ENCODE measurements at regions not wholly inside any gene's neighbourhood (a gene's known extent, or its start where the extent isn't known, plus 50 kb on each side); places are given as distances from the start of the nearest gene placed in this dataset.
"Not testable (repeated sequence)": the region's sequence is repeated elsewhere in the genome, so short reads cannot be mapped to it uniquely, and the experiment has no call there.

DNA sequence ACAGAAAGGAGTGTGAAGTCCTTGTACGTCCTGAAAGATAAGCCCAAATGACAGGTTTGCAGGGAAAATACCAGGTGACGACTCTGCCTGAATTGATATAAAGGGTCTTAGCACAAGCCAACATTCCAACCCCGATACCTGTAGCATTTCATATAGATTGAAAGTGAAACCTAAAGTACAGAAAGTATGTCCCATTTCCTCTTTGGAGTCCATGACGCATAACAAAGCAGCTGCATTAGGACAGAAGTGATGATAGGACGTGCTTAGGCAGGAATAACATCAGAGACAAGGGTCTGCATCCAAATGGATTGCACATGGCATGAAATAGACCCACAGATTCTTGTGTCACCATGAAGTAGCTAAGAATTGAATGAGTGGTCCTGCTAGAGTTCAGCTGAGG is 187.0 kb upstream of the ROBO1 start:
- ChIA-PET CTCF (ENCODE audit: unreplicated experiment) (no interaction called here), POLR2A (no interaction called here)
- Histone ChIP-seq H4K20me1 (ENCODE audit: insufficient read depth, low read length) (no peaks in the 10 kb centered on the region), H3K4me2 (ENCODE audit: low read length) (no peak overlapping the region; the same call in 1 of the 2 replicates), H3K9me2 (ENCODE audit: insufficient read depth, low read length) (no peaks in the 10 kb centered on the region), H3K9me3 (ENCODE audit: low read length) (no peaks in the 10 kb centered on the region), H3K4me3 (ENCODE audit: low read depth, low read length, poor library complexity, severe bottlenecking) (no peak overlapping the region), H3K36me3 (ENCODE audit: insufficient read depth, low read length) (no peaks in the 10 kb centered on the region), H3K79me2 (ENCODE audit: insufficient read depth, low read depth, low read length) (no peaks in the 10 kb centered on the region), H3K4me1 (ENCODE audit: insufficient read depth, low read length, poor library complexity, severe bottlenecking) (no peaks in the 10 kb centered on the region), H2AFZ (ENCODE audit: low read length) (no peak overlapping the region), H3K27ac (ENCODE audit: low read depth, low read length, poor library complexity, severe bottlenecking) (no peak overlapping the region)
- DNase-seq (ENCODE audit: low spot score), result no peak
- intact Hi-C loops (cut with micrococcal nuclease; ENCODE audit: unreplicated experiment), result no loop called here
- BruUV-seq (replicated peaks), result no TSS peak
- TF ChIP-seq EZH2phosphoT487 (IDR thresholded peaks at IDR 0.05; ENCODE audit: borderline replicate concordance, low read depth, low read length), result no peak
- TF ChIP-seq, protein P1, sequence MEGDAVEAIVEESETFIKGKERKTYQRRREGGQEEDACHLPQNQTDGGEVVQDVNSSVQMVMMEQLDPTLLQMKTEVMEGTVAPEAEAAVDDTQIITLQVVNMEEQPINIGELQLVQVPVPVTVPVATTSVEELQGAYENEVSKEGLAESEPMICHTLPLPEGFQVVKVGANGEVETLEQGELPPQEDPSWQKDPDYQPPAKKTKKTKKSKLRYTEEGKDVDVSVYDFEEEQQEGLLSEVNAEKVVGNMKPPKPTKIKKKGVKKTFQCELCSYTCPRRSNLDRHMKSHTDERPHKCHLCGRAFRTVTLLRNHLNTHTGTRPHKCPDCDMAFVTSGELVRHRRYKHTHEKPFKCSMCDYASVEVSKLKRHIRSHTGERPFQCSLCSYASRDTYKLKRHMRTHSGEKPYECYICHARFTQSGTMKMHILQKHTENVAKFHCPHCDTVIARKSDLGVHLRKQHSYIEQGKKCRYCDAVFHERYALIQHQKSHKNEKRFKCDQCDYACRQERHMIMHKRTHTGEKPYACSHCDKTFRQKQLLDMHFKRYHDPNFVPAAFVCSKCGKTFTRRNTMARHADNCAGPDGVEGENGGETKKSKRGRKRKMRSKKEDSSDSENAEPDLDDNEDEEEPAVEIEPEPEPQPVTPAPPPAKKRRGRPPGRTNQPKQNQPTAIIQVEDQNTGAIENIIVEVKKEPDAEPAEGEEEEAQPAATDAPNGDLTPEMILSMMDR (conservative IDR thresholded peaks at IDR 0.05; ENCODE audit: low read length), result no peak

DNA sequence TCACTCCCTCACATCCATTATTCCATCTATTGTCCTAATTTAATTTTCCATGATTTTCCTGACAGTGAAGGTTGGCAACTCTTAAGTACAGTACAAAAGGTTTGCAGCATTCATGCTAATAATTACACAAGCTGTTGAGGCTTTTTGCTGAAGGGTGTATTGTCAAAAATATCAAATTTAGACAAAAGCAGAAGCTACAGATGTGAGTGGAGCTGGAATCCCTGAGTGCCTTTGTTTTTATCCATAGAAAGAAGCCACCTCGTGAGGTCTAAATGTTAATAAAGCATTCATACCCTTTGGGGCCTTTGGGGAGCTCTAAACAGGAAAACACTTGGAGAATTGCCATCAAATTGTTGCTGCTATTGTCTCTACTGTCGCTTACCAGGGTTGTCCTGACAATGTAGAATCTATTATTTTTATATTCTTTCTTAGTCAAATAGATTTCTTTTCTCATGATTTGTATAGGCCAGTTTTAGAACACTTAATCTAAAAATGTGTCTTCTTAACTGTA is 185.8 kb upstream of the ROBO1 start:
- Histone ChIP-seq H2AFZ (ENCODE audit: low read length) (no peak overlapping the region), H3K4me1 (ENCODE audit: insufficient read depth, low read length, poor library complexity, severe bottlenecking) (no peaks in the 10 kb centered on the region), H3K4me2 (ENCODE audit: low read length) (no peak overlapping the region), H4K20me1 (ENCODE audit: insufficient read depth, low read length) (no peaks in the 10 kb centered on the region), H3K36me3 (ENCODE audit: insufficient read depth, low read length) (no peaks in the 10 kb centered on the region), H3K4me3 (ENCODE audit: low read depth, low read length, poor library complexity, severe bottlenecking) (no peak overlapping the region), H3K9me2 (ENCODE audit: insufficient read depth, low read length) (no peaks in the 10 kb centered on the region), H3K79me2 (ENCODE audit: insufficient read depth, low read depth, low read length) (no peaks in the 10 kb centered on the region), H3K9me3 (ENCODE audit: low read length) (no peaks in the 10 kb centered on the region), H3K27ac (ENCODE audit: low read depth, low read length, poor library complexity, severe bottlenecking) (no peak overlapping the region)
- ChIA-PET CTCF (ENCODE audit: unreplicated experiment) (no interaction called here), POLR2A (no interaction called here)
- intact Hi-C loops (cut with micrococcal nuclease; ENCODE audit: unreplicated experiment), result no loop called here
- DNase-seq (ENCODE audit: low spot score), result no peak
- BruUV-seq (replicated peaks), result no TSS peak
- no peak for TF ChIP-seq EZH2phosphoT487 (IDR thresholded peaks at IDR 0.05; ENCODE audit: borderline replicate concordance, low read depth, low read length)
- TF ChIP-seq, protein P1 (conservative IDR thresholded peaks at IDR 0.05; ENCODE audit: low read length), result no peak

DNA sequence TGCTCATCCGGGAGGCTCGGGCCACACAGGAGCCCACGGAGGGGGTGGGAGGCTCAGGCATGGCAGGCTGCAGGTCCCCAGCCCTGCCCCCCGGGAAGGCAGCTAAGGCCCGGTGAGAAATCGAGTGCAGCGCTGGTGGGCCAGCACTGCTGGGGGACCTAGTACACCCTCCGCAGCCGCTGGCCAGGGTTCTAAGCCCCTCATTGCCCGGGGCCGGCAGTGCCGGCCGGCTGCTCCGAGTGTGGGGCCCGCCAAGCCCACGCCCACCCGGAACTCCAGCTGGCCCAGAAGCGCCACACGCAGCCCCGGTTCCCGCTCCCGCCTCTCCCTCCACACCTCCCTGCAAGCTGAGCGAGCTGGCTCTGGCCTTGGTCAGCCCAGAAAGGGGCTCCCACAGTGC is 183.6 kb upstream of the ROBO1 start:
- H4K20me1 ChIP-seq (ENCODE audit: insufficient read depth, low read length); H3K9me3 ChIP-seq (ENCODE audit: low read length); CTCF ChIA-PET (ENCODE audit: unreplicated experiment); H3K4me1 ChIP-seq (ENCODE audit: insufficient read depth, low read length, poor library complexity, severe bottlenecking); H3K9me2 ChIP-seq (ENCODE audit: insufficient read depth, low read length); DNase-seq (ENCODE audit: low spot score); H3K4me2 ChIP-seq (ENCODE audit: low read length); POLR2A ChIA-PET; H3K79me2 ChIP-seq (ENCODE audit: insufficient read depth, low read depth, low read length); H3K36me3 ChIP-seq (ENCODE audit: insufficient read depth, low read length); H3K4me3 ChIP-seq (ENCODE audit: low read depth, low read length, poor library complexity, severe bottlenecking); H2AFZ ChIP-seq (ENCODE audit: low read length); H3K27ac ChIP-seq (ENCODE audit: low read depth, low read length, poor library complexity, severe bottlenecking); BruUV-seq (replicated peaks); intact Hi-C loops (cut with micrococcal nuclease; ENCODE audit: unreplicated experiment): not testable (repeated sequence)
